Endodermal cell (in vitro differentiated cells): ENCODE measurements at regions not wholly inside any gene's neighbourhood (a gene's known extent, or its start where the extent isn't known, plus 50 kb on each side); places are given as distances from the start of the nearest gene placed in this dataset.
A peak's percentile ranks its signal among the peaks of the same experiment; 100 is the strongest.

Experiments used
- DNase-seq: peaks from one replicate; pipeline ENCODE4 v3.0.0-alpha.2; 2017
- H3K27ac ChIP-seq: 2 replicates; pipeline ENCODE4 v1.5.1; 2013; ENCODE audit warnings: mild to moderate bottlenecking, low read depth, low read length, moderate library complexity
- H3K27me3 ChIP-seq: 2 replicates; pipeline ENCODE4 v1.6.1; 2013; ENCODE audit warnings: mild to moderate bottlenecking, low read length, moderate library complexity; ENCODE audit not compliant: insufficient read depth, control insufficient read depth, poor library complexity, severe bottlenecking
- H3K36me3 ChIP-seq: 2 replicates; pipeline ENCODE4 v1.7.0; 2013; ENCODE audit warnings: mild to moderate bottlenecking, low read length, moderate library complexity; ENCODE audit not compliant: control insufficient read depth, insufficient read depth
- H3K4me1 ChIP-seq: one replicate; pipeline ENCODE4 v1.7.0; 2013; ENCODE audit warnings: low read length; ENCODE audit not compliant: control insufficient read depth, insufficient read depth
- H3K4me3 ChIP-seq: 2 replicates; pipeline ENCODE4 v1.5.1; 2013; ENCODE audit warnings: mild to moderate bottlenecking, low read length, moderate library complexity
- H3K9ac ChIP-seq: 2 replicates; pipeline ENCODE4 v1.6.1; 2013; ENCODE audit warnings: mild to moderate bottlenecking, low read length, moderate library complexity; ENCODE audit not compliant: poor library complexity, severe bottlenecking; ENCODE audit errors: extremely low read depth
- H3K9me3 ChIP-seq: 2 replicates; pipeline ENCODE4 v1.6.1; 2013; ENCODE audit warnings: mild to moderate bottlenecking, low read length, moderate library complexity; ENCODE audit not compliant: control insufficient read depth
- H3K27ac Mint-ChIP-seq: 2 replicates; pipeline ENCODE4 v1.8.0; 2020; ENCODE audit warnings: mixed read lengths
- H3K27me3 Mint-ChIP-seq: 2 replicates; pipeline ENCODE4 v1.8.0; 2021; ENCODE audit warnings: mild to moderate bottlenecking, mixed read lengths; ENCODE audit not compliant: insufficient read depth
- H3K36me3 Mint-ChIP-seq: 2 replicates; pipeline ENCODE4 v1.8.0; 2020; ENCODE audit warnings: low read depth, mixed read lengths
- H3K4me1 Mint-ChIP-seq: 2 replicates; pipeline ENCODE4 v1.8.0; 2020; ENCODE audit warnings: mixed read lengths
- H3K4me3 Mint-ChIP-seq: 2 replicates; pipeline ENCODE4 v1.8.0; 2020; ENCODE audit warnings: mild to moderate bottlenecking, moderate library complexity, mixed read lengths
- H3K9me3 Mint-ChIP-seq: 2 replicates; pipeline ENCODE4 v1.8.0; 2020; ENCODE audit warnings: mild to moderate bottlenecking, mixed read lengths
- WGBS, 2 experiments: methylation state at CpG; one replicate each; pipeline versions ENCODE4 v1.1.5 to v1.1.7; 2013; ENCODE audit warnings: missing lambda C conversion rate in 2 of 2, mixed read lengths in 1 of 2; ENCODE audit not compliant: insufficient coverage in 1 of 2, insufficient read length in 1 of 2; 5-methylcytosine and 5-hydroxymethylcytosine counted together
- TF ChIP-seq, protein P1 (sequence below): fragments of 200-600 bp; sonication (generic); conservative IDR thresholded peaks from 2 replicates; pipeline ENCODE4 v1.5.0; 2021; ENCODE audit warnings: antibody characterized with exemption, mild to moderate bottlenecking

DNA sequence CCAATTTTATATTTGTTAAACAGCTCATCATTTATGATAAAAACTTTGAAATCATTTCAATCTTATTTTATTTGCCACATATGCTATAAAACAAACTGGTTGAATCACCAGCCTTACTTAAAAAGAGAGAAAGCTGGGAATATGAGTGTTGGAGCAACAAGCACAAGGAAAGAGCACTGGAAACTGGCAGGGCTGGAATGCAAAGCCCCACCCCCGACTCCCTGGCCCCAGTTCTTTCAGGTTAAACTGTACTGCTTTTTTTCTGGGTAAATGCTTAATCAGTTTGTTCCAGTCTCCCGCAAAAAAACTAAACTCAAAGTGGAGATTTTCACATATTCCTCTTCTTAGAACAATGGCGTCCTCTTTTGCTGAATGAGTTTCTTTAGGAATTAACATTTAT lies 433.8 kb upstream of the NOX3 start:
- no peaks in the 10 kb centered on the region for H3K4me1 ChIP-seq
- no peak overlapping the region for H3K27ac Mint-ChIP-seq
- no peaks in the 10 kb centered on the region for H3K9me3 ChIP-seq
- H3K9me3 Mint-ChIP-seq, result peaks cover 3% of the 10 kb centered on the region
- H3K36me3 ChIP-seq, result no peaks in the 10 kb centered on the region
- TF ChIP-seq, protein P1, sequence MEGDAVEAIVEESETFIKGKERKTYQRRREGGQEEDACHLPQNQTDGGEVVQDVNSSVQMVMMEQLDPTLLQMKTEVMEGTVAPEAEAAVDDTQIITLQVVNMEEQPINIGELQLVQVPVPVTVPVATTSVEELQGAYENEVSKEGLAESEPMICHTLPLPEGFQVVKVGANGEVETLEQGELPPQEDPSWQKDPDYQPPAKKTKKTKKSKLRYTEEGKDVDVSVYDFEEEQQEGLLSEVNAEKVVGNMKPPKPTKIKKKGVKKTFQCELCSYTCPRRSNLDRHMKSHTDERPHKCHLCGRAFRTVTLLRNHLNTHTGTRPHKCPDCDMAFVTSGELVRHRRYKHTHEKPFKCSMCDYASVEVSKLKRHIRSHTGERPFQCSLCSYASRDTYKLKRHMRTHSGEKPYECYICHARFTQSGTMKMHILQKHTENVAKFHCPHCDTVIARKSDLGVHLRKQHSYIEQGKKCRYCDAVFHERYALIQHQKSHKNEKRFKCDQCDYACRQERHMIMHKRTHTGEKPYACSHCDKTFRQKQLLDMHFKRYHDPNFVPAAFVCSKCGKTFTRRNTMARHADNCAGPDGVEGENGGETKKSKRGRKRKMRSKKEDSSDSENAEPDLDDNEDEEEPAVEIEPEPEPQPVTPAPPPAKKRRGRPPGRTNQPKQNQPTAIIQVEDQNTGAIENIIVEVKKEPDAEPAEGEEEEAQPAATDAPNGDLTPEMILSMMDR, result no peak
- no peak overlapping the region for H3K4me3 ChIP-seq
- H3K27me3 ChIP-seq, result no peaks in the 10 kb centered on the region
- peaks cover 10% of the 10 kb centered on the region for H3K4me1 Mint-ChIP-seq
- peak; percentile 59 for DNase-seq
- H3K4me3 Mint-ChIP-seq, result no peak overlapping the region
- no peak overlapping the region for H3K27ac ChIP-seq
- no peak overlapping the region for H3K9ac ChIP-seq
- no peaks in the 10 kb centered on the region for H3K27me3 Mint-ChIP-seq
- H3K36me3 Mint-ChIP-seq, result no peaks in the 10 kb centered on the region
- 86% methylated on average over 3 of the region's 3 CpGs for WGBS, 2 experiments

- Mint-ChIP-seq H3K27ac (no peak overlapping the region), H3K4me1 (peaks cover 16% of the 10 kb centered on the region), H3K36me3 (no peaks in the 10 kb centered on the region), H3K27me3 (no peaks in the 10 kb centered on the region), H3K4me3 (no peak overlapping the region), H3K9me3 (no peaks in the 10 kb centered on the region)
- TF ChIP-seq, protein P1, result no peak
- Histone ChIP-seq H3K4me3 (no peak overlapping the region), H3K9ac (no peak overlapping the region), H3K9me3 (no peaks in the 10 kb centered on the region), H3K36me3 (no peaks in the 10 kb centered on the region), H3K27ac (no peak overlapping the region), H3K27me3 (no peaks in the 10 kb centered on the region), H3K4me1 (no peaks in the 10 kb centered on the region)
- 51 to 71% methylated on average over 4 of the region's 4 CpGs for WGBS, 2 experiments
- DNase-seq, result no peak
Observed at GRCh38 chr6:155887421-155887820, 431.8 kb upstream of the NOX3 start.

- no peak overlapping the region for H3K4me3 ChIP-seq
- WGBS, 2 experiments, result 94 to 95% methylated on average over 2 to 3 of the region's 3 CpGs
- Mint-ChIP-seq H3K9me3 (no peaks in the 10 kb centered on the region), H3K27ac (no peak overlapping the region), H3K4me3 (no peak overlapping the region), H3K36me3 (no peaks in the 10 kb centered on the region), H3K27me3 (no peaks in the 10 kb centered on the region), H3K4me1 (peaks cover 22% of the 10 kb centered on the region)
- no peak overlapping the region for H3K9ac ChIP-seq
- H3K36me3 ChIP-seq, result no peaks in the 10 kb centered on the region
- TF ChIP-seq, protein P1, result no peak
- DNase-seq, result no peak
- H3K9me3 ChIP-seq, result no peaks in the 10 kb centered on the region
- no peak overlapping the region for H3K27ac ChIP-seq
- H3K4me1 ChIP-seq, result no peaks in the 10 kb centered on the region
- H3K27me3 ChIP-seq, result no peaks in the 10 kb centered on the region
Observed at GRCh38 chr6:155883741-155884140, 428.1 kb upstream of the NOX3 start.
